SK-N-SH (cell line): ENCODE measurements at regions not wholly inside any gene's neighbourhood (a gene's known extent, or its start where the extent isn't known, plus 50 kb on each side); places are given as distances from the start of the nearest gene placed in this dataset.

Experiments
- ELF1 ChIP-seq: IDR thresholded peaks from 2 replicates; pipeline ENCODE4 v1.4.0; 2012
- EP300 ChIP-seq, 2 experiments: IDR thresholded peaks; 2 replicates each; pipeline versions ENCODE4 v1.4.0 to v1.6.1; 2012; ENCODE audit warnings: borderline replicate concordance in 1 of 2, low read depth in 1 of 2, low read length in 1 of 2
- EZH2phosphoT487 ChIP-seq: fragments of 200-600 bp; sonication (generic); IDR thresholded peaks from 2 replicates; pipeline ENCODE4 v1.6.1; 2017; ENCODE audit warnings: low read depth, mixed run types, mild to moderate bottlenecking, antibody characterized with exemption, moderate library complexity, borderline replicate concordance
- FOSL2 ChIP-seq: IDR thresholded peaks from 2 replicates; pipeline ENCODE4 v1.4.0; 2012; ENCODE audit warnings: low read depth, mild to moderate bottlenecking, moderate library complexity, borderline replicate concordance
- FOXJ3 ChIP-seq: sonication (generic); formaldehyde crosslinking; IDR thresholded peaks from 2 replicates; pipeline ENCODE4 v1.5.1; 2020; ENCODE audit warnings: mild to moderate bottlenecking, missing genetic modification reagents
- FOXM1 ChIP-seq: IDR thresholded peaks from 2 replicates; pipeline ENCODE4 v1.4.0; 2012; ENCODE audit warnings: low read depth, mild to moderate bottlenecking
- GABPA ChIP-seq: IDR thresholded peaks from 2 replicates; pipeline ENCODE4 v1.4.0; 2012; ENCODE audit warnings: low read depth, mild to moderate bottlenecking
- GATA2 ChIP-seq: sonication (generic); formaldehyde crosslinking; IDR thresholded peaks from 2 replicates; pipeline ENCODE4 v1.5.0; 2020; ENCODE audit warnings: mild to moderate bottlenecking, missing genetic modification reagents
- JUND ChIP-seq: IDR thresholded peaks from 2 replicates; pipeline ENCODE4 v1.4.0; 2012
- MXI1 ChIP-seq: IDR thresholded peaks from 2 replicates; pipeline ENCODE4 v1.6.1; 2012; ENCODE audit warnings: mild to moderate bottlenecking, low read depth, low read length, improper control_type of control experiment
- RAD21 ChIP-seq: IDR thresholded peaks from 2 replicates; pipeline ENCODE4 v1.6.1; 2012; ENCODE audit warnings: mild to moderate bottlenecking, low read length
- RCOR1 ChIP-seq: fragments of 150-350 bp; IDR thresholded peaks from 2 replicates; pipeline ENCODE4 v1.6.1; 2017; ENCODE audit warnings: antibody characterized with exemption, low read length
- SIN3A ChIP-seq: IDR thresholded peaks from 2 replicates; pipeline ENCODE4 v1.6.1; 2012; ENCODE audit warnings: low read depth, mild to moderate bottlenecking, low read length, moderate library complexity, borderline replicate concordance
- SMC3 ChIP-seq: IDR thresholded peaks from 2 replicates; pipeline ENCODE4 v1.6.1; 2012; ENCODE audit warnings: low read depth, low read length, improper control_type of control experiment
- YY1 ChIP-seq: IDR thresholded peaks from 2 replicates; pipeline ENCODE4 v1.4.0; 2012; ENCODE audit warnings: low read depth, mild to moderate bottlenecking
- TF ChIP-seq, protein P1 (sequence below): IDR thresholded peaks from 2 replicates; pipeline ENCODE4 v1.4.0; 2012; ENCODE audit warnings: low read depth
- TF ChIP-seq, protein P2 (sequence below): fragments of 150-350 bp; IDR thresholded peaks from 2 replicates; pipeline ENCODE4 v1.6.1; 2016; ENCODE audit warnings: mild to moderate bottlenecking, low read depth, low read length
- TF ChIP-seq, protein P3 (sequence below): IDR thresholded peaks from 2 replicates; pipeline ENCODE4 v1.4.0; 2012; ENCODE audit warnings: low read depth, borderline replicate concordance
- TF ChIP-seq, protein P4 (sequence below): fragments of 150-350 bp; IDR thresholded peaks from 2 replicates; pipeline ENCODE4 v1.6.1; 2017; ENCODE audit warnings: antibody characterized with exemption, low read length, low read depth, borderline replicate concordance
- TF ChIP-seq, protein P5 (sequence below): IDR thresholded peaks from 2 replicates; pipeline ENCODE4 v1.6.1; 2012; ENCODE audit warnings: mild to moderate bottlenecking, low read depth, low read length, moderate library complexity
- TF ChIP-seq, protein P6 (sequence below): fragments of 200-600 bp; sonication (generic); IDR thresholded peaks from 2 replicates; pipeline ENCODE4 v1.6.1; 2017; ENCODE audit warnings: antibody characterized with exemption, mild to moderate bottlenecking, moderate library complexity

DNA sequence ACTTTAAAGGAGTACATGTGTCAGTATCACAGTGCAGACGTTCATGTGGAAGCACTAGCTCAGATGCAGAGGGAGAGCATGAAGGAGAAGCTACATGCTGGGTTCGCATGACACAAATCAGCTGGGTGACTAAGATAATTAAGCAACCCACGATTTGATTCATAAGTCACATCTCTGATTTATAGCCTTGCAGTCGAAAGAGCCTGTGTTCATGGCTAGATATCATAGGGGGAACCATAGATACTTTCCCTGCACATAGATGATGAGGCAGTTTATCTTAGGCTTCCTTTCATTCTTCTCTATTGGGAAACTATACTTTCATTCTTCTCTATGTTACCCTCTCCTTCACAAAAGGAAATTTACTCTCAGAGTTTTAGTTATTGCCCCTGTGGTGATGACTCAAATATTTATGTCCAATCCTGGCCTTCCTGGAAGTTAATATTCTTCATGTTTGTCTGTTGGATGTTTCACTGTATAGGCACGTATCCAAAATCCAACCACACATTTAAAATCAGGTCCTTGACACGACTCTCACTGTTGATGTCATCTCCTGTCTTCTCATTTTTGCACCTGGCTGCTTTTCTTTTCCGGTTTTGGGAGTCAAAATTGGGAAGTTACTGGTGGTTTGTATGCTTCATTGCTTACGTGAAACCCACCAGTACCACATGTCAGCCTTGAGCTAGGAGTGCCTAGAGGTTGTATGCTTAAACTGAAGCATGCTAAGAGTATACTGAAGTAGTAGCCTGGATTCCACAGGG lies 56.3 kb upstream of the SLC5A12 start (continued):
- TF ChIP-seq, protein P1, sequence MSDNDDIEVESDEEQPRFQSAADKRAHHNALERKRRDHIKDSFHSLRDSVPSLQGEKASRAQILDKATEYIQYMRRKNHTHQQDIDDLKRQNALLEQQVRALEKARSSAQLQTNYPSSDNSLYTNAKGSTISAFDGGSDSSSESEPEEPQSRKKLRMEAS = no peak
- TF ChIP-seq MXI1 (no peak), JUND (peak; percentile 26; the same call in 1 of the 2 replicates), ELF1 (no peak), GATA2 (no peak), FOXJ3 (CRISPR knock-in tag) (no peak), EZH2phosphoT487 (no peak), GABPA (no peak), YY1 (no peak), SMC3 (no peak), RCOR1 (no peak), EP300 (IDR thresholded peaks at IDR 0.05; ENCODE audit: borderline replicate concordance in 1 of 2, low read depth in 1 of 2, low read length in 1 of 2) (peak in 1 of 2 experiments; percentile 41; a peak in 1 of 4 replicates), SIN3A (no peak), FOXM1 (no peak), FOSL2 (peak; percentile 55; the same call in 1 of the 2 replicates), RAD21 (no peak)
- TF ChIP-seq, protein P2, sequence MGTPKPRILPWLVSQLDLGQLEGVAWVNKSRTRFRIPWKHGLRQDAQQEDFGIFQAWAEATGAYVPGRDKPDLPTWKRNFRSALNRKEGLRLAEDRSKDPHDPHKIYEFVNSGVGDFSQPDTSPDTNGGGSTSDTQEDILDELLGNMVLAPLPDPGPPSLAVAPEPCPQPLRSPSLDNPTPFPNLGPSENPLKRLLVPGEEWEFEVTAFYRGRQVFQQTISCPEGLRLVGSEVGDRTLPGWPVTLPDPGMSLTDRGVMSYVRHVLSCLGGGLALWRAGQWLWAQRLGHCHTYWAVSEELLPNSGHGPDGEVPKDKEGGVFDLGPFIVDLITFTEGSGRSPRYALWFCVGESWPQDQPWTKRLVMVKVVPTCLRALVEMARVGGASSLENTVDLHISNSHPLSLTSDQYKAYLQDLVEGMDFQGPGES = no peak
- TF ChIP-seq, protein P3, sequence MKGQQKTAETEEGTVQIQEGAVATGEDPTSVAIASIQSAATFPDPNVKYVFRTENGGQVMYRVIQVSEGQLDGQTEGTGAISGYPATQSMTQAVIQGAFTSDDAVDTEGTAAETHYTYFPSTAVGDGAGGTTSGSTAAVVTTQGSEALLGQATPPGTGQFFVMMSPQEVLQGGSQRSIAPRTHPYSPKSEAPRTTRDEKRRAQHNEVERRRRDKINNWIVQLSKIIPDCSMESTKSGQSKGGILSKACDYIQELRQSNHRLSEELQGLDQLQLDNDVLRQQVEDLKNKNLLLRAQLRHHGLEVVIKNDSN = no peak
- TF ChIP-seq, protein P4, sequence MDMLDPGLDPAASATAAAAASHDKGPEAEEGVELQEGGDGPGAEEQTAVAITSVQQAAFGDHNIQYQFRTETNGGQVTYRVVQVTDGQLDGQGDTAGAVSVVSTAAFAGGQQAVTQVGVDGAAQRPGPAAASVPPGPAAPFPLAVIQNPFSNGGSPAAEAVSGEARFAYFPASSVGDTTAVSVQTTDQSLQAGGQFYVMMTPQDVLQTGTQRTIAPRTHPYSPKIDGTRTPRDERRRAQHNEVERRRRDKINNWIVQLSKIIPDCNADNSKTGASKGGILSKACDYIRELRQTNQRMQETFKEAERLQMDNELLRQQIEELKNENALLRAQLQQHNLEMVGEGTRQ = no peak
- TF ChIP-seq, protein P5, sequence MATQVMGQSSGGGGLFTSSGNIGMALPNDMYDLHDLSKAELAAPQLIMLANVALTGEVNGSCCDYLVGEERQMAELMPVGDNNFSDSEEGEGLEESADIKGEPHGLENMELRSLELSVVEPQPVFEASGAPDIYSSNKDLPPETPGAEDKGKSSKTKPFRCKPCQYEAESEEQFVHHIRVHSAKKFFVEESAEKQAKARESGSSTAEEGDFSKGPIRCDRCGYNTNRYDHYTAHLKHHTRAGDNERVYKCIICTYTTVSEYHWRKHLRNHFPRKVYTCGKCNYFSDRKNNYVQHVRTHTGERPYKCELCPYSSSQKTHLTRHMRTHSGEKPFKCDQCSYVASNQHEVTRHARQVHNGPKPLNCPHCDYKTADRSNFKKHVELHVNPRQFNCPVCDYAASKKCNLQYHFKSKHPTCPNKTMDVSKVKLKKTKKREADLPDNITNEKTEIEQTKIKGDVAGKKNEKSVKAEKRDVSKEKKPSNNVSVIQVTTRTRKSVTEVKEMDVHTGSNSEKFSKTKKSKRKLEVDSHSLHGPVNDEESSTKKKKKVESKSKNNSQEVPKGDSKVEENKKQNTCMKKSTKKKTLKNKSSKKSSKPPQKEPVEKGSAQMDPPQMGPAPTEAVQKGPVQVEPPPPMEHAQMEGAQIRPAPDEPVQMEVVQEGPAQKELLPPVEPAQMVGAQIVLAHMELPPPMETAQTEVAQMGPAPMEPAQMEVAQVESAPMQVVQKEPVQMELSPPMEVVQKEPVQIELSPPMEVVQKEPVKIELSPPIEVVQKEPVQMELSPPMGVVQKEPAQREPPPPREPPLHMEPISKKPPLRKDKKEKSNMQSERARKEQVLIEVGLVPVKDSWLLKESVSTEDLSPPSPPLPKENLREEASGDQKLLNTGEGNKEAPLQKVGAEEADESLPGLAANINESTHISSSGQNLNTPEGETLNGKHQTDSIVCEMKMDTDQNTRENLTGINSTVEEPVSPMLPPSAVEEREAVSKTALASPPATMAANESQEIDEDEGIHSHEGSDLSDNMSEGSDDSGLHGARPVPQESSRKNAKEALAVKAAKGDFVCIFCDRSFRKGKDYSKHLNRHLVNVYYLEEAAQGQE = no peak
- TF ChIP-seq, protein P6, sequence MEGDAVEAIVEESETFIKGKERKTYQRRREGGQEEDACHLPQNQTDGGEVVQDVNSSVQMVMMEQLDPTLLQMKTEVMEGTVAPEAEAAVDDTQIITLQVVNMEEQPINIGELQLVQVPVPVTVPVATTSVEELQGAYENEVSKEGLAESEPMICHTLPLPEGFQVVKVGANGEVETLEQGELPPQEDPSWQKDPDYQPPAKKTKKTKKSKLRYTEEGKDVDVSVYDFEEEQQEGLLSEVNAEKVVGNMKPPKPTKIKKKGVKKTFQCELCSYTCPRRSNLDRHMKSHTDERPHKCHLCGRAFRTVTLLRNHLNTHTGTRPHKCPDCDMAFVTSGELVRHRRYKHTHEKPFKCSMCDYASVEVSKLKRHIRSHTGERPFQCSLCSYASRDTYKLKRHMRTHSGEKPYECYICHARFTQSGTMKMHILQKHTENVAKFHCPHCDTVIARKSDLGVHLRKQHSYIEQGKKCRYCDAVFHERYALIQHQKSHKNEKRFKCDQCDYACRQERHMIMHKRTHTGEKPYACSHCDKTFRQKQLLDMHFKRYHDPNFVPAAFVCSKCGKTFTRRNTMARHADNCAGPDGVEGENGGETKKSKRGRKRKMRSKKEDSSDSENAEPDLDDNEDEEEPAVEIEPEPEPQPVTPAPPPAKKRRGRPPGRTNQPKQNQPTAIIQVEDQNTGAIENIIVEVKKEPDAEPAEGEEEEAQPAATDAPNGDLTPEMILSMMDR = no peak
